SK-N-SH (cell line): ENCODE measurements at regions not wholly inside any gene's neighbourhood (a gene's known extent, or its start where the extent isn't known, plus 50 kb on each side); places are given as distances from the start of the nearest gene placed in this dataset.

ENCODE experiments used
- CTCF ChIA-PET: fragments of 300-600, 350-600 bp; formaldehyde crosslinking; extraction: SDS; loops from one replicate; lab custom pipeline; 2021; lab: Yijun Ruan, JAX
- POLR2A ChIA-PET: fragments of 350-600 bp; sonication (Branson Sonifier 250); formaldehyde crosslinking; extraction: SDS; loops from one replicate; lab custom pipeline; 2020; ENCODE audit warnings: antibody characterized with exemption, inconsistent platforms; lab: Yijun Ruan, JAX
- DNase-seq: peaks from one replicate; pipeline ENCODE4 v3.0.0; 2012
- H2AFZ ChIP-seq: fragments of 200-600 bp; sonication (generic); 2 replicates; pipeline ENCODE4 v1.8.1; 2016; ENCODE audit warnings: antibody characterized with exemption, mild to moderate bottlenecking, low read depth
- H3F3A ChIP-seq: fragments of 200-600 bp; sonication (generic); replicated peaks from 2 replicates; pipeline ENCODE3; 2016; ENCODE audit warnings: antibody characterized with exemption, mild to moderate bottlenecking; ENCODE audit not compliant: insufficient read depth
- H3K27ac ChIP-seq, 2 experiments: fragments of 200-500 bp in 1 of 2; fragments of 200-600 bp in 1 of 2; sonication (Bioruptor generic) in 1 of 2; sonication (generic), shearing (Covaris generic) in 1 of 2; 2 replicates each; pipeline versions ENCODE4 v1.5.1 to v1.6.1; 2014 to 2016; ENCODE audit warnings: low read depth in 2 of 2, inconsistent platforms in 1 of 2, low read length in 1 of 2, mild to moderate bottlenecking in 1 of 2, mixed read lengths in 1 of 2
- H3K27me3 ChIP-seq: fragments of 200-600 bp; sonication (generic), shearing (Covaris generic); 2 replicates; pipeline ENCODE4 v1.6.1; 2016; ENCODE audit warnings: mixed run types; ENCODE audit not compliant: insufficient read depth
- H3K36me3 ChIP-seq, 2 experiments: fragments of 200-500 bp in 1 of 2; fragments of 200-600 bp in 1 of 2; sonication (Bioruptor generic) in 1 of 2; sonication (generic) in 1 of 2; replicated peaks in 1 of 2; 2 replicates each; pipeline versions ENCODE3 to v1.5.1; 2014 to 2016; ENCODE audit warnings: low read length in 1 of 2, mild to moderate bottlenecking in 1 of 2; ENCODE audit not compliant: insufficient read depth in 2 of 2, control insufficient read depth in 1 of 2
- H3K4me1 ChIP-seq, 2 experiments: fragments of 200-500 bp in 1 of 2; fragments of 200-600 bp in 1 of 2; sonication (Bioruptor generic) in 1 of 2; sonication (generic), shearing (Covaris generic) in 1 of 2; 2 replicates each; pipeline versions ENCODE4 v1.5.1 to v1.6.1; 2014 to 2016; ENCODE audit warnings: low read depth in 1 of 2, low read length in 1 of 2, mixed run types in 1 of 2; ENCODE audit not compliant: insufficient read depth in 2 of 2, control insufficient read depth in 1 of 2
- H3K4me2 ChIP-seq: fragments of 200-600 bp; sonication (generic), shearing (Covaris generic); 2 replicates; pipeline ENCODE4 v1.6.1; 2017; ENCODE audit warnings: mixed run types
- H3K4me3 ChIP-seq, 2 experiments: fragments of 200-500 bp in 1 of 2; fragments of 200-600 bp in 1 of 2; sonication (Bioruptor generic) in 1 of 2; sonication (generic), shearing (Covaris generic) in 1 of 2; 2 replicates each; pipeline versions ENCODE4 v1.5.1 to v1.8.1; 2014 to 2016; ENCODE audit warnings: low read depth in 2 of 2, inconsistent platforms in 1 of 2, low read length in 1 of 2, mild to moderate bottlenecking in 1 of 2, mixed read lengths in 1 of 2, moderate library complexity in 1 of 2
- H3K79me2 ChIP-seq: fragments of 200-600 bp; sonication (generic); 2 replicates; pipeline ENCODE4 v1.8.1; 2017; ENCODE audit warnings: mild to moderate bottlenecking; ENCODE audit not compliant: insufficient read depth
- H3K9ac ChIP-seq: fragments of 200-600 bp; sonication (generic); 2 replicates; pipeline ENCODE4 v1.6.1; 2017; ENCODE audit warnings: mixed run types
- H3K9me2 ChIP-seq: fragments of 200-600 bp; sonication (generic); 2 replicates; pipeline ENCODE4 v1.6.1; 2017; ENCODE audit warnings: mixed run types
- H3K9me3 ChIP-seq: fragments of 200-600 bp; sonication (generic); 2 replicates; pipeline ENCODE4 v1.6.1; 2017; ENCODE audit warnings: mixed run types, mild to moderate bottlenecking, moderate library complexity
- H4K20me1 ChIP-seq: fragments of 200-600 bp; sonication (generic); 2 replicates; pipeline ENCODE4 v1.6.1; 2017; ENCODE audit warnings: mild to moderate bottlenecking, mixed run types; ENCODE audit not compliant: insufficient read depth
- CHD2 ChIP-seq: fragments of 150-350 bp; IDR thresholded peaks from 2 replicates; pipeline ENCODE4 v1.6.1; 2018; ENCODE audit warnings: low read length; ENCODE audit not compliant: partially characterized antibody
- ELF1 ChIP-seq: IDR thresholded peaks from 2 replicates; pipeline ENCODE4 v1.4.0; 2012
- EP300 ChIP-seq, 2 experiments: IDR thresholded peaks; 2 replicates each; pipeline versions ENCODE4 v1.4.0 to v1.6.1; 2012; ENCODE audit warnings: borderline replicate concordance in 1 of 2, low read depth in 1 of 2, low read length in 1 of 2
- EZH2phosphoT487 ChIP-seq: fragments of 200-600 bp; sonication (generic); IDR thresholded peaks from 2 replicates; pipeline ENCODE4 v1.6.1; 2017; ENCODE audit warnings: low read depth, mixed run types, mild to moderate bottlenecking, antibody characterized with exemption, moderate library complexity, borderline replicate concordance
- FOXM1 ChIP-seq: IDR thresholded peaks from 2 replicates; pipeline ENCODE4 v1.4.0; 2012; ENCODE audit warnings: low read depth, mild to moderate bottlenecking
- IRF3 ChIP-seq: fragments of 150-350 bp; IDR thresholded peaks from 2 replicates; pipeline ENCODE4 v1.6.1; 2016; ENCODE audit warnings: mild to moderate bottlenecking, low read depth, low read length
- NRF1 ChIP-seq: IDR thresholded peaks from 2 replicates; pipeline ENCODE4 v1.6.1; 2012; ENCODE audit warnings: low read depth, mild to moderate bottlenecking, low read length
- POLR2AphosphoS5 ChIP-seq: IDR thresholded peaks from 2 replicates; pipeline ENCODE4 v1.6.1; 2012; ENCODE audit warnings: low read depth, low read length
- RAD21 ChIP-seq: IDR thresholded peaks from 2 replicates; pipeline ENCODE4 v1.6.1; 2012; ENCODE audit warnings: mild to moderate bottlenecking, low read length
- RFX5 ChIP-seq: IDR thresholded peaks from 2 replicates; pipeline ENCODE4 v1.6.1; 2012; ENCODE audit warnings: mild to moderate bottlenecking, improper control_type of control experiment, low read length
- RXRA ChIP-seq: IDR thresholded peaks from 2 replicates; pipeline ENCODE4 v1.4.0; 2012; ENCODE audit warnings: low read depth, mild to moderate bottlenecking, borderline replicate concordance
- TAF1 ChIP-seq: IDR thresholded peaks from 2 replicates; pipeline ENCODE4 v1.6.1; 2012; ENCODE audit warnings: low read depth, mild to moderate bottlenecking, low read length, moderate library complexity, borderline replicate concordance
- TCF12 ChIP-seq: IDR thresholded peaks from 2 replicates; pipeline ENCODE4 v1.4.0; 2012
- USF1 ChIP-seq: IDR thresholded peaks from 2 replicates; pipeline ENCODE4 v1.4.0; 2012; ENCODE audit warnings: low read depth, borderline replicate concordance
- USF2 ChIP-seq: fragments of 150-350 bp; IDR thresholded peaks from 2 replicates; pipeline ENCODE4 v1.6.1; 2017; ENCODE audit warnings: antibody characterized with exemption, low read length, low read depth, borderline replicate concordance
- YY1 ChIP-seq: IDR thresholded peaks from 2 replicates; pipeline ENCODE4 v1.4.0; 2012; ENCODE audit warnings: low read depth, mild to moderate bottlenecking
- WGBS: methylation state at CpG from one replicate; pipeline ENCODE4 v1.1.6; 2017; ENCODE audit warnings: low lambda C conversion rate; 5-methylcytosine and 5-hydroxymethylcytosine counted together

DNA sequence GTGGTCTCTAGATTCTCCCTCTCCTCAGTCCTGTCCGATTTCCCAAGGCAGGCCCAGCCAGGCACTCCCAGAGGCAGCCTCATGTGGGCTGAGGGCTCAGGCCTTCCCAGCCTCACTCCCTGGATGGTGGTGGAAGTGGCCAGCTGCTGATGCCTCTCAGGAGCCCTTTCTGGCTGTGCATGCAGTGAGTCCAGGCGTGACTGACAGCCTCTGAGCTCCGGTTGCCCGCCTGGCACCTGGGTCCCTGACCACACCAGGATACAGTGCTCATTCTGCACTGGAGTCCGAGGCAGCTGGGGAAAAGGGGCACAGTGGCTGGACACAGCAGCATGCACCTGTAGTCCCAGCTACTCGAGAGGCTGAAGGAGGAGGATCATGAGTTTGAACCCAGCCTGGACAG lies 132.6 kb downstream of the CUL2 start:
- no peaks in the 10 kb centered on the region for H4K20me1 ChIP-seq
- H3K4me3 ChIP-seq, result no peak overlapping the region
- no peaks in the 10 kb centered on the region for H3K27me3 ChIP-seq
- H3K9me3 ChIP-seq, result no peaks in the 10 kb centered on the region
- H3K4me1 ChIP-seq, result no peaks in the 10 kb centered on the region
- WGBS, result 85% methylated on average over 2 of the region's 6 CpGs
- no peak for TF ChIP-seq IRF3
- TF ChIP-seq POLR2AphosphoS5, result no peak
- TF ChIP-seq RXRA, result no peak
- TF ChIP-seq EP300 (IDR thresholded peaks at IDR 0.05; ENCODE audit: borderline replicate concordance in 1 of 2, low read depth in 1 of 2, low read length in 1 of 2), result no peak
- no peak for TF ChIP-seq RAD21
- no peak for TF ChIP-seq ELF1
- no peak for TF ChIP-seq EZH2phosphoT487
- no peak for TF ChIP-seq NRF1
- TF ChIP-seq USF2, result no peak
- no peak for TF ChIP-seq FOXM1
- TF ChIP-seq YY1, result no peak
- TF ChIP-seq USF1, result no peak
- TF ChIP-seq TAF1, result no peak
- H3K79me2 ChIP-seq, result no peaks in the 10 kb centered on the region
- POLR2A ChIA-PET, result no interaction called here
- H3K36me3 ChIP-seq, result no peaks in the 10 kb centered on the region
- H3K9me2 ChIP-seq, result no peaks in the 10 kb centered on the region
- H3K4me2 ChIP-seq, result no peak overlapping the region
- H2AFZ ChIP-seq, result no peak overlapping the region
- no peak for DNase-seq
- no peaks in the 10 kb centered on the region for H3F3A ChIP-seq
- no peak overlapping the region for H3K27ac ChIP-seq
- CTCF ChIA-PET, result interaction anchor here (1.0 kb wide), 1 partner anchor 41 kb away, joined by 3 read pairs; no protein-coding TSS in a partner anchor
- no peak overlapping the region for H3K9ac ChIP-seq

- TF ChIP-seq RFX5, result no peak
- no peak for TF ChIP-seq ELF1
- TF ChIP-seq TCF12, result no peak
- TF ChIP-seq CHD2, result no peak
- H3K9me2 ChIP-seq, result no peaks in the 10 kb centered on the region
- 86% methylated on average over 3 of the region's 3 CpGs for WGBS
- H3K9ac ChIP-seq, result no peak overlapping the region
- ChIA-PET POLR2A (no interaction called here), CTCF (interaction anchor here (1.3 kb wide), 1 partner anchor 38 kb away, joined by 5 read pairs; no protein-coding TSS in a partner anchor)
- no peaks in the 10 kb centered on the region for H3K4me1 ChIP-seq
- H3K9me3 ChIP-seq, result no peaks in the 10 kb centered on the region
- no peak overlapping the region for H3K27ac ChIP-seq
- no peak overlapping the region for H3K4me2 ChIP-seq
- H3K79me2 ChIP-seq, result no peaks in the 10 kb centered on the region
- no peaks in the 10 kb centered on the region for H3K36me3 ChIP-seq
- no peak overlapping the region for H2AFZ ChIP-seq
- no peaks in the 10 kb centered on the region for H3F3A ChIP-seq
- no peaks in the 10 kb centered on the region for H4K20me1 ChIP-seq
- no peaks in the 10 kb centered on the region for H3K27me3 ChIP-seq
- no peak overlapping the region for H3K4me3 ChIP-seq
- DNase-seq, result no peak
These were observed 133.4 kb downstream of the CUL2 start for GRCh38 chr10:34956756-34957155.
